ENCODE measurements at regions not wholly inside any gene's neighbourhood (a gene's known extent, or its start where the extent isn't known, plus 50 kb on each side); places are given as distances from the start of the nearest gene placed in this dataset.

DNA sequence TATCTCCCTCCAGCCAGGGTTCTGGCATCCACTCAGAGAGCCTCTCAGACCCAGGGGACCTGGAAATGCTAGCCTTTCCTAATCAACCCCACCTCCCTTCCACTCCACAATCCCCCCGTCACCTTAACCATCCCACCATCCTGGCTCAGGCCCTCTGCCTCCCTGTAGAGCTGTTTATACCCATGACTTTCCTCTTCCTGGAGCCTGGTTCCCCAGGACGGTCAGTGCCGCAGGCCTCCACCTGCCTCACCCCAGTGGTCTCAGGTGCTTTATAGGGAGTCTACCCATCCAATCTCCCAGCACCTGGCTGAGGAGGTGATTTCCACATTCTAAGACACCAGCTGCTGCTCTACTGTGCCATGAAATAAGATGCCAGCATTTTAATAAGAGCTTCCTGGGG lies 1159.5 kb downstream of the TBC1D22A start:
- H2AFZ ChIP-seq (ENCODE audit: low read depth, low read length, severe bottlenecking) = no peak overlapping the region
- H3K27ac ChIP-seq (ENCODE audit: low read depth, low read length) = no peak overlapping the region
- no peaks in the 10 kb centered on the region for H3K9me2 ChIP-seq (replicated peaks; ENCODE audit: insufficient read depth, low read length)
- no peaks in the 10 kb centered on the region for H3K36me3 ChIP-seq (ENCODE audit: low read length)
- H3K4me3 ChIP-seq (ENCODE audit: insufficient read depth, low read length, poor library complexity, severe bottlenecking) = no peak overlapping the region
- H3K9me3 ChIP-seq (ENCODE audit: insufficient read depth, low read length) = no peaks in the 10 kb centered on the region
- H3F3A ChIP-seq (ENCODE audit: insufficient read depth) = no peaks in the 10 kb centered on the region
- no peak overlapping the region for H3K9ac ChIP-seq (ENCODE audit: low read length)
- no peaks in the 10 kb centered on the region for H3K79me2 ChIP-seq (ENCODE audit: insufficient read depth, low read length)
- no peaks in the 10 kb centered on the region for H4K20me1 ChIP-seq (ENCODE audit: low read depth, low read length)
- no peaks in the 10 kb centered on the region for H3K27me3 ChIP-seq (ENCODE audit: low read length)
- no peak for TF ChIP-seq EZH2phosphoT487 (conservative IDR thresholded peaks at IDR 0.05; ENCODE audit: low read length)
- TF ChIP-seq, protein P1, sequence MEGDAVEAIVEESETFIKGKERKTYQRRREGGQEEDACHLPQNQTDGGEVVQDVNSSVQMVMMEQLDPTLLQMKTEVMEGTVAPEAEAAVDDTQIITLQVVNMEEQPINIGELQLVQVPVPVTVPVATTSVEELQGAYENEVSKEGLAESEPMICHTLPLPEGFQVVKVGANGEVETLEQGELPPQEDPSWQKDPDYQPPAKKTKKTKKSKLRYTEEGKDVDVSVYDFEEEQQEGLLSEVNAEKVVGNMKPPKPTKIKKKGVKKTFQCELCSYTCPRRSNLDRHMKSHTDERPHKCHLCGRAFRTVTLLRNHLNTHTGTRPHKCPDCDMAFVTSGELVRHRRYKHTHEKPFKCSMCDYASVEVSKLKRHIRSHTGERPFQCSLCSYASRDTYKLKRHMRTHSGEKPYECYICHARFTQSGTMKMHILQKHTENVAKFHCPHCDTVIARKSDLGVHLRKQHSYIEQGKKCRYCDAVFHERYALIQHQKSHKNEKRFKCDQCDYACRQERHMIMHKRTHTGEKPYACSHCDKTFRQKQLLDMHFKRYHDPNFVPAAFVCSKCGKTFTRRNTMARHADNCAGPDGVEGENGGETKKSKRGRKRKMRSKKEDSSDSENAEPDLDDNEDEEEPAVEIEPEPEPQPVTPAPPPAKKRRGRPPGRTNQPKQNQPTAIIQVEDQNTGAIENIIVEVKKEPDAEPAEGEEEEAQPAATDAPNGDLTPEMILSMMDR (IDR thresholded peaks at IDR 0.05; ENCODE audit: insufficient read depth, low read length, poor library complexity, severe bottlenecking) = no peak
- no peak overlapping the region for H3K4me2 ChIP-seq (ENCODE audit: low read depth, low read length, poor library complexity, severe bottlenecking)

DNA sequence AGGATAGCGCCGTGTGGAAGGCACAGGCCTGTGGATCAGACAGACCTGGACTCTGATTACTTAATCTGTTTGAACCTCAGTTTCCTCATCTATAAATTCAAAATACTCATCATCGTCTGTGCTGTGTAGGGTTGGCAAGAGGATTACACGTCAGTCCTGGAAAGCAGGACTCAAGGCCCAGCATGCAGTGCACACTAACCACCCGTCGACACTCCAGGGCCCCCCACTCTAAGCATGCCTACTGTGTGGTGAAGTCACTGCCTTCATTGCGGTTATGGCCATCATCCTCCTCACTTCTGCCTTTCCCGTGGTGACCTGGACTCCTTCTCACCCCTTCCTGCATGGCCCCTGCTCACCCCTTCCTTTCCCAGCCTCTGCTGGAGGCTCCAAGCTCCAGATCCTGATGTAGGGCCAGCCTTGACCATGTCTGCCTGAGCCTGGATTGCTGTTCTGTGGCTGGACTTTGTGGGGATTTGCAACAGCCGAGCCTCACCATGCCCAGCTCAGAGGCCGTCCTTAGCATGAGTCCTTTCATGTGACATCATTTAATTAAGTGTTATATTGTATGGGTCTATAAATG lies 1158.0 kb downstream of the TBC1D22A start:
- H3K9me3 ChIP-seq (ENCODE audit: insufficient read depth, low read length) = no peaks in the 10 kb centered on the region
- H2AFZ ChIP-seq (ENCODE audit: low read depth, low read length, severe bottlenecking) = no peak overlapping the region
- H3K9ac ChIP-seq (ENCODE audit: low read length) = no peak overlapping the region
- no peaks in the 10 kb centered on the region for H3K36me3 ChIP-seq (ENCODE audit: low read length)
- no peak overlapping the region for H3K27ac ChIP-seq (ENCODE audit: low read depth, low read length)
- no peak overlapping the region for H3K4me3 ChIP-seq (ENCODE audit: insufficient read depth, low read length, poor library complexity, severe bottlenecking)
- H4K20me1 ChIP-seq (ENCODE audit: low read depth, low read length) = no peaks in the 10 kb centered on the region
- TF ChIP-seq EZH2phosphoT487 (conservative IDR thresholded peaks at IDR 0.05; ENCODE audit: low read length) = no peak
- TF ChIP-seq, protein P1 (IDR thresholded peaks at IDR 0.05; ENCODE audit: insufficient read depth, low read length, poor library complexity, severe bottlenecking) = no peak
- no peaks in the 10 kb centered on the region for H3K27me3 ChIP-seq (ENCODE audit: low read length)
- no peaks in the 10 kb centered on the region for H3F3A ChIP-seq (ENCODE audit: insufficient read depth)
- H3K79me2 ChIP-seq (ENCODE audit: insufficient read depth, low read length) = no peaks in the 10 kb centered on the region
- H3K9me2 ChIP-seq (replicated peaks; ENCODE audit: insufficient read depth, low read length) = no peaks in the 10 kb centered on the region
- H3K4me2 ChIP-seq (ENCODE audit: low read depth, low read length, poor library complexity, severe bottlenecking) = no peak overlapping the region

- Histone ChIP-seq H3F3A (ENCODE audit: insufficient read depth) (no peaks in the 10 kb centered on the region), H4K20me1 (ENCODE audit: low read depth, low read length) (no peaks in the 10 kb centered on the region), H3K9me2 (replicated peaks; ENCODE audit: insufficient read depth, low read length) (no peaks in the 10 kb centered on the region), H3K79me2 (ENCODE audit: insufficient read depth, low read length) (no peaks in the 10 kb centered on the region), H3K9ac (ENCODE audit: low read length) (no peak overlapping the region), H2AFZ (ENCODE audit: low read depth, low read length, severe bottlenecking) (no peak overlapping the region), H3K4me2 (ENCODE audit: low read depth, low read length, poor library complexity, severe bottlenecking) (no peak overlapping the region), H3K27ac (ENCODE audit: low read depth, low read length) (no peak overlapping the region), H3K36me3 (ENCODE audit: low read length) (no peaks in the 10 kb centered on the region), H3K4me3 (ENCODE audit: insufficient read depth, low read length, poor library complexity, severe bottlenecking) (no peak overlapping the region), H3K27me3 (ENCODE audit: low read length) (no peaks in the 10 kb centered on the region), H3K9me3 (ENCODE audit: insufficient read depth, low read length) (no peaks in the 10 kb centered on the region)
- TF ChIP-seq, protein P1 (IDR thresholded peaks at IDR 0.05; ENCODE audit: insufficient read depth, low read length, poor library complexity, severe bottlenecking) = no peak
- no peak for TF ChIP-seq EZH2phosphoT487 (conservative IDR thresholded peaks at IDR 0.05; ENCODE audit: low read length)
These were observed 1157.4 kb downstream of the TBC1D22A start for GRCh38 chr22:47919893-47920292.
